ENCODE measurements at regions not wholly inside any gene's neighbourhood (a gene's known extent, or its start where the extent isn't known, plus 50 kb on each side); places are given as distances from the start of the nearest gene placed in this dataset.

DNA sequence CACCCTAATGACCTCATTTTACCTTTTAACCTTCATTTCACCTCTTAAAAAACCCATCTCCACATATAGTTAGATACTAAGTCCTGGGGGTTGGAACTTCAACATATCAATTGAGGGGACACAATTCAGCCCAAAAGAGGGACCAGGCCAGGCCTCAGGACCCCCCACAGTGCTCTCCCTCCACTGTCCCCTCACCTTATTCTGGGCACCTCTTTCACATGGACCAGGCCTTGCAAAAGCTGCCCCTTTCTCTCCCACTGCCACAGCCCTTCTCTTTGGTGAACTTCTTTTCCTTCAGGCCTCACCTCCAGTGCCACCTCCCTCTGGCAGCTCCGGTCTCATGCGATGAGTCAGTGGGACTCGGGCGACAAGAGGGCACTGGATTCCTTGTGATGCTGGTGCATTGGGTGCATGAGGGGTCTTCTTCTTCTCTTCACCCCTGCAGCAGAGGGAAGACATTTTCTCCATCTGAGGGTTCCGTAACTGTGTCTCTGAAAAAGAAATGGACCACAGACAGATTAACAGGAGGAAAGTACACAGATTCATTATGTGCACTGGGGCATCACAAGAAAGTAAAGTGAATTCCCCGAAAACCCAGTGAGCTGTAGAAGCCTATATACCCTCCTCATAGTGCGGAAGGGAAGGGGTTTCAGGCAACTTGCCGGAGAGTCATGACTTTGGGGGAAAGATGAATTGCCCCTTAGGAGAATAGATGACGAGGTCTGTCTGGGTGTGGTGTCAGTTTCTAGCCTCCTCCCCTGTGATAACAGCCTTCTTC is 288.7 kb upstream of the IGFBP3 start:
- WGBS, 3 donors: 90 to 91% (median 90%) methylated on average over 9 of the region's 9 CpGs
- no peak overlapping the region for H3K27ac ChIP-seq (ENCODE audit: low read depth, low read length)

DNA sequence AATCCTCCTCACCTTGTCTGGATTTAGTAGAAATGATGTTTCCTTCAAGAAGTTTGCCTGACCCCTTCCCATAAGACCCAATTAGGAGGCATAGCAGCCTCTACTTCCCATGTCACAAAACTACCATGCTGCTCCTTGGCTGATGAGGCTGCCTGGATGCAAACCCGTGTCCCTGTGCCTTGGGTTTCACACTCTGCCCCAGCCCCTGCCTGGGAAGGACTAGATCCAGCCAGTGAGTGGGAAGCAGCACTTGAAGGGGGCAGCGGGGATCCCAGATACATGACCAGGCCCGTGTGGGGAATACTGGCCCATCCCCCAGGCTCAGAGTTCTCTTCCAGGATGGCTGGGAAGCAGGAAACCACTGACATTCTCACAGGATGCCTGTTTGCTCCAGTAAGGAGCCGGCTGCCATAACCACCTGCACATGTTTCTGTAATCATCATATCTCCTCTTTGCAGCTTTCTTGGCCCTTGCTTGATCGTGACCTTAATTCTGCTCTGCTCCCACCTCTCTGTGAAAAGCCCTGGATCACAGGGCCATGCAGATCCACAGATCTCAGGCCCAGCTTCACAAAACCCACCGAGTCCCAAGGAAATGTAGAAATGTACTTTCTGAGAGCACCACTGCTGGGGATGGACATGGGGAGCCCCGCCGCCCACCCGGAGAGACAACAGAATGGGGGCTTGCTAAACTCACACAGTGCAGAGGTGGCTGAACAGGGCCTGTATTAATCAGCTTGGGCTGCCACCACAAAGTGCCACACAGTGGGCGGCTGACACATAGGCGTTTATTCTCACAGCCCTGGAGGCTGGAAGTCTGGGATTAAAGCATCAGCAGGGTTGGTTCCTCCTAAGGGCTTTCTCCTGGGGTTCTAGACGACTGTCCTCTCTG is 287.8 kb upstream of the IGFBP3 start:
- no peak overlapping the region for H3K27ac ChIP-seq (ENCODE audit: low read depth, low read length)
- WGBS, 3 donors: 65 to 70% (median 68%) methylated on average over 12 of the region's 12 CpGs

DNA sequence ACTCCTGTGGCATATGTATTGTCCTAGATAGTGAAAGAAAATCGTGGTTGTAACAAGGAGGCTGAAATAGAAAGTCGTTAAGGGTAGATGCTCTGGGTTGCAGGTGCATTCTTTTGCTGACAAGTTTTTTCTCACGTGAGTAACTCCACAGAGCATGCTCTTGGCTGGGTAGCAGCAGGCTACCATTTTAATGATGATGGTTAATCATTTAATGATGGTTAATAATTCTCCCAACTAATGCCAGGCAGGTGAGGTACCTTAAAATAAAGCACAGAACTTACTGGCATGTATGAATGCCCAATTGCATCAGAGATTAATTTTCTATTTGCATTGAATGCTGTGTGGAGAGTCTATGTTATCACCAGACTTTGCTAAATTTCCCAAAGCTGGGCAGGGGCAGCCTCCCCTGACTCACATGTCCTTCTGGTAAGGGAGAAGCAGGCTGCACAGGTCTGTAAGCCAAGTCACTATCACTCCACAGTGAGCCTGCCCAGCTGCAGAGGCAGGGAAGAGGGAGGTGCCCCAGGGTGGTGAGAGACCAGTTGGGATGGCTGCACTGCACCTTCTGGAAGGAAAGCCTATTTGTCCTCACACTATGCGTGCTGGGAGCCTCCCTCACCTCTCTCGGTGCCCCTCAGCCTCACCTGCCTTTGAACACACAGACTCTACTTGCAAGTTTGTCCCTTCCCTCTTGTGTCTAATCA is 287.0 kb upstream of the IGFBP3 start:
- WGBS, 3 donors: 33 to 80% (median 74%) methylated on average over 5 of the region's 5 CpGs
- no peak overlapping the region for H3K27ac ChIP-seq (ENCODE audit: low read depth, low read length)

DNA sequence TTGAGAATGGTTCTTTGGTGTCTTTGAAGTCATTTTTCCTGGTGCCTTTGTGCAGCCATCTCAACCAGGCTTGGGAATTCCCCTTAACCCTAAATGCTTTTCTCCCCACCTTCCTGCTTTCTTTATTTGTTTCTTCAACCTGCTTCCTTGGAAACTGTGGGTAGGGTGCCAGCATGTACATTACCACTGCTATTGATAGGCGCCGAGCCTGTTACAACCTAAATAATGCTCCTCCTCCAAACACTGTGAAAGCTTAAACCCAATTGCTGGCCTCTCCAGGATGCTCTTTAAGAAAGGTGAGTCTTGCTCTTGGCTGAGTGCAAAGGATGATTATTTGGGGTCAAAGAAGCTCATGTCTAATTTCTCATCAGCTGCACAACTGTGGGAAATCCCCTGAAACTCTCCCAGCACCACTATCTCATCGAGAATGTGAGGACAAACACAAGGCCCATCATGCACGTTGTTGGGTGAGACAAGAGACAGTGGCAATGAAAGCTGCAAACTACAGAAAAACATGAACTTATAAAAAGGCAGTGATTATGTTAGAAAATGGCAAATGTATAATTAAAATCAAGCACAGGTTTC is 285.5 kb upstream of the IGFBP3 start:
- no peak overlapping the region for H3K27ac ChIP-seq (ENCODE audit: low read depth, low read length)
- WGBS, 3 donors: 67 to 75% (median 73%) methylated on average over 4 of the region's 4 CpGs

DNA sequence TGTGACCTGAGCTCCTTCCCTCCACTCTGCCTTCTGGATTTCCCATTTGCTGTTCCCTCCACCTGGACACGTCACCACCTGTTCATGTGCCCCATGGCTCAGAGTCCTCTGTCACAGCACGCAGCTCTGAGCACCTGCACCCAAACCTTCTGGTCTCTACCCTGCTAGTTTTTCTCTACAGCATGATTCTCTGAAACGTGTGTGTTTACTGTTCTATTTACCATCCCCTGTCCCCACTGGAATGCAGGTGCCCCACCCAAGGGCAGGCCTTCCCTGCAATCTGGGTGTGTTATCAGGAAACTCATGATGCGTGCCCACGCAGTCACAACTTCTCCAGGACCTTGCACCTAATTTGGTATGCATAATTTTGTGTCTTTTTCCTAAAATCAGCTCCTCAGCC is 284.4 kb upstream of the IGFBP3 start:
- WGBS, 3 donors: 74 to 84% (median 79%) methylated on average over 5 of the region's 5 CpGs

DNA sequence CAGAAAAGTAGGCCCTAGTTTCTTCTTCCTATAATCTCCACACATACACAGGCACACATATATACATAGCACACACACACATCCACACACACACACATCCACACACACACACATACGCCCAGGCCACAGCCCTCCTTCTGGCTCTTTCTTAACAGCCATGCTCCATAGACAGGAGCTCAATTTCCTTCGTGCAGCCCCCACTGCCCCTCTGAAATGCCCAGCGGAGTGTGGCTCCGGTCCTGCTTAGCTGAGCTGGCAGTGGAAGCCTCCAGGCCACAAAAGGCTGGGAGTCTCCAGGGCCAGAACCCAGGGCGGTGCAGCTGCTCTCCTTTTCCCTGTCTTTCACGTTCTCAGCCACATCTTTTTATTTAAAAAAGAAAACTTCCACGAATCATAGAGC is 282.9 kb upstream of the IGFBP3 start:
- 86 to 93% (median 92%) methylated on average over 7 of the region's 7 CpGs for WGBS, 3 donors

More for the DNA sequence above, 284.4 kb upstream of the IGFBP3 start:
- H3K27ac ChIP-seq (ENCODE audit: low read depth, low read length): no peak overlapping the region

DNA sequence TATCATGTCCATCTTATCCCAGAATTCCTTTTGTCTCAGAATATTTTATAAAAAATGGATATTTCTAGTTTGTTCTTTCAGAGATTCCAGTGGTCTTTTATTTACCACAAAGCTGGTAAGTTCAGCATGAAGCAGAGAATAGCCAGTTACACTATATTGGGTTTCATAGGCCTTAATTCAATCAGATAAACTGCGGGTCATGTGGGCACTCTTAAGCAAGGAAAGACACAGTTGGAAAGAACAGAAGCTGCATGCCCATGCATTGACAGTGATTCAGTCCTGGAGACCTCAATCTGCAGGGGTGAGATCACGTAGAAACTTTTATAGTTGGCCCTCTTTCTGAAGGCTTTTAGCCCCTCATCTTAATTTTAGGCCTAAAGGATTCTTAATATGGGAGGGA is 281.3 kb upstream of the IGFBP3 start:
- WGBS, 3 donors: 88 to 91% (median 88%) methylated on average over 2 of the region's 2 CpGs
- no peak overlapping the region for H3K27ac ChIP-seq (ENCODE audit: low read depth, low read length)

More for the DNA sequence above, 282.9 kb upstream of the IGFBP3 start:
- no peak overlapping the region for H3K27ac ChIP-seq (ENCODE audit: low read depth, low read length)

DNA sequence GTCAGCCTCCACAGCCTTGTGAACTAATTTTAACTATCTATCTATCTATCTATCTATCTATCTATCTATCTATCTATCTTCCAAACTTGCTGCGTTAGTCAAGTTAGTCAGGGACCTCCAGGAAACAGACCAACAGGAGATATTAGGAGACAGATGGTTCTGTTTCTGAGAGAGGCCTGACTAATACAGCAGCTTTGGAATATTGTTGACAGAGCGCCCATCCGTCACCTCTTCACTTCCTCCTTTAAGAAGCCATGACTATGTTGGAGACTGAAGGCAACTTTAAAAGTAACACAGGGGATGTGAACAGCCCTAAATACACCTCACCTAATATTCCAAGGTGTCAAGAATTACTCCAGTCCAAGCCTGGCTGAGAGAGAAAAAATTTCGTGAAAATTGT is 280.9 kb upstream of the IGFBP3 start:
- H3K27ac ChIP-seq (ENCODE audit: low read depth, low read length): no peak overlapping the region
- 88 to 92% (median 91%) methylated on average over 4 of the region's 4 CpGs for WGBS, 3 donors

DNA sequence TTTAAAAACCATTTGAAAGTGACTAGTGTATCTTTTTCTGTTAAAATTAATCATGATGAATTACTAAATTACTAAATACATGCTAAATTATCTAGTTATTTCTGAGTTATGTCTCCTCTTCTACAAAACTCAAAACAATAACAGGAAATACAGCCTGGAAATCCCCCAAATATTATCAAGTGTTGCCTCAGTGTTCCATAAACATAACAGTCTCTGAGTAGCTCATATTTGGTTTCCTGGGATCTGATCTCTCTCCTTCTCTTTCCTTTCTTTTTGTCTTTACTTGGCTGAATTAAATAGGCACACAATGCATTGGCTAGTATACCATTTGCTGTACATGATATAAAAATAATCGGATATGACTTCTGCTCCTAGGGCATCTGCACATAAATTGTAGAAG is 277.6 kb upstream of the IGFBP3 start:
- no peak overlapping the region for H3K27ac ChIP-seq (ENCODE audit: low read depth, low read length)
- 76 to 86% (median 86%) methylated on average over 1 of the region's 1 CpG for WGBS, 3 donors

DNA sequence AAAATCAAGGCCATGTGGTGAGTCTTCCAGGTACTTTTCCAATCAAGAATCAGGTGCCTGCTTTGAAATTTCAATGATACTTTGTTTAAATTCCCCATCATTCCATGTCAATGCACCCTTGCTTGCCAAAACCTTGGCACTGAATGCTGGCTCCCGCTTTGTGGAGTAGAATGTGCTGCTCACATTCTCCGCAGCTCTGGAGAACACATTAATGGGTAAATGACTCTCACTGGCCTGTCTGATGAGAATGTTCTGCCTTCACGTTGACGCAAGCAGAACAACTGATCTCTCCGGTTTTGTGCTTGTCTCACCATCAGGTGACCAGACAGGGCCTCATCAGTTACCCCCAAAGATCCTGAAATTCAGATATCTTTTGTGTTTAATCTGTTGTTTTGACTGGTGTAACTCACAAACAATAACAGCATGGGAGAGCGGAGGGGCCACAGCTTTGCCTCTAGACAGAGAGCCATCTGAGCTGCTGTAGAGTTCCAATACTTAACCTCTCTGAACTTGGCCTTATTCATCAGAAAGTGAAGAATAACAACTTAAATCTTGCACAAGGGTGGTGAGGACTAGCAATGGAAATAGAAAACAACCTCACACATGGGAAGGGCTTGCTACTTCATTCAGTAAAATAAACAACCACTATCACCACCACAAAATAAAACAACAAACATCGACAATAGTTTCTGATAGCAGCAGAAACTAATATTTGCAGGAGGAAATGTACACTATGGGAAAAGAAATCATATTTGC is 276.9 kb upstream of the IGFBP3 start:
- no peak overlapping the region for H3K27ac ChIP-seq (ENCODE audit: low read depth, low read length)
- WGBS, 3 donors: 83 to 89% (median 84%) methylated on average over 7 of the region's 7 CpGs

DNA sequence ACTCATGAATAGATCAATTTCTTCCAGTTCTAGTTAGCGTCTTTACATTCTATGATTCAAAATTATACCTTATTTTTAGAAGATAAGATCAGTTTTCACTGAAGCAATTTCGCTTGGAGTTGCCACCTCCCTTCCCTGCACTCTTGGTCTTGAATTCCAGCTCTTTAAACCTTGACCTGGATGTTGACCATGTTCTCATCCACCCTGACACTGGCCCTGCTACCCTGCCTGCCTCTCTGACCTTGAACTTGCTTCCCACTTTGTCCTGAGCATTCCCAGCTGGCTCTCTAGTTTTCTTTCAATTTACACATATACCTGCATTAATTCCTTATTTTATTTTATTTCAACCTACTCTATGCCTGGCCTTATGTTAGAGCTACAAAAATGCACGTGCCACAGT is 274.9 kb upstream of the IGFBP3 start:
- WGBS, 3 donors: 80 to 92% (median 90%) methylated on average over 3 of the region's 3 CpGs
- no peak overlapping the region for H3K27ac ChIP-seq (ENCODE audit: low read depth, low read length)

DNA sequence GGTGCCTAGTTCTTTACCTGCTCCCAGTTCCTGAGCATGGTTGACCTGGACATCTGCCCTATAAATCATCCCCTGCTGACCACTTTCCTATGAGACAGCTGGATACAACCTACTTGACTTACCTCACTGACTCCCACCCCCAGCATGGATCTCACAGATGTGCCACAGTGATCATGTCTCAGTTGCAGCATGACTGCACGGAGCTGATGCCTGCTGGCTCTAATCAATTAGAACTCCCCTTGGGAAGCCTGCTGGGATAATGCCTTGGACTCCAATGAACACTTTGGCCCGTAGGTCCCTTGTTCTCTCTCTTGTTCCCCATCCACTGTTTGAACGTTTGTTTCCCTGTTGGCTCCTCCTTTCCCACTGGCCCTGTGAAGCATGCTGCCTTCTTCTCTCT is 271.2 kb upstream of the IGFBP3 start:
- no peak overlapping the region for H3K27ac ChIP-seq (ENCODE audit: low read depth, low read length)
- 71 to 73% (median 72%) methylated on average over 3 of the region's 3 CpGs for WGBS, 3 donors

DNA sequence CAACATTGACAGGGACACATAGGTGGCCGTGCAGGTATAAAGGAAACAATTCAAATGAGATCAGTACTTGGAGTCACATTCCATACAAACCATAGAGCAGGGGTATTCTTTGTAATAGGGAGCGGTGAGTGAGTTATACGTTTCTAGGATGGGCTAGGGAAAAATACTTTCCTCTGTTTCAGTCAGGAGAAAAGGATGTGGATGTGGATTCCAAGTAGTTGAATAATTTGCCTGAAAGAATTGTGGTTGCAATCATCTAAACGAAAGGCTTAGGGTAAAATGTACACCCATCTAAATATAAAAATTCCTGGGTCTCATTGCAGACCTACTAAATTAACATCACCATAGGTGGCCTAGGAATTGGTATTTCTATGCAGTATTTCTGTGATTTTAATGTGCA is 270.7 kb upstream of the IGFBP3 start:
- H3K27ac ChIP-seq (ENCODE audit: low read depth, low read length): no peak overlapping the region
- 73 to 92% (median 90%) methylated on average over 4 of the region's 4 CpGs for WGBS, 3 donors

DNA sequence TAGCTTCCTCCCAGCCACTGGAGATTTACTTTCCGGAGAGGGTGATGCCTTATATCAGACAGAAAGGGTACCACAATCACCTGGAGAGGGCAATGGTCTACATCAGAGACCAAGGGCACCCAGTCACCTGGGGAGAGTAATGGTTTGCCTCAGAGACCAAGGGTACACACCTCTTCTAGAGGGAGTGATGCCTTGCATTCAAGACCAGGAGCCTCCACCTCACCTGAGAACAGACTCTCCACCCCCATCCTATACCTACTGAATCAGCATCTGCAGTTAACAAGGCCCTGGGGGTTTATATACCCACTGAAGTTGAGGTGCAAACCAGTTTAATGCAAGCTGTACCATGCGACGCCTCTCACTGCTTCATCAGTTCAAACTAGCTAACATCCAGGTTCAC is 270.2 kb upstream of the IGFBP3 start:
- WGBS, 3 donors: 87 to 98% (median 96%) methylated on average over 3 of the region's 3 CpGs
- no peak overlapping the region for H3K27ac ChIP-seq (ENCODE audit: low read depth, low read length)

DNA sequence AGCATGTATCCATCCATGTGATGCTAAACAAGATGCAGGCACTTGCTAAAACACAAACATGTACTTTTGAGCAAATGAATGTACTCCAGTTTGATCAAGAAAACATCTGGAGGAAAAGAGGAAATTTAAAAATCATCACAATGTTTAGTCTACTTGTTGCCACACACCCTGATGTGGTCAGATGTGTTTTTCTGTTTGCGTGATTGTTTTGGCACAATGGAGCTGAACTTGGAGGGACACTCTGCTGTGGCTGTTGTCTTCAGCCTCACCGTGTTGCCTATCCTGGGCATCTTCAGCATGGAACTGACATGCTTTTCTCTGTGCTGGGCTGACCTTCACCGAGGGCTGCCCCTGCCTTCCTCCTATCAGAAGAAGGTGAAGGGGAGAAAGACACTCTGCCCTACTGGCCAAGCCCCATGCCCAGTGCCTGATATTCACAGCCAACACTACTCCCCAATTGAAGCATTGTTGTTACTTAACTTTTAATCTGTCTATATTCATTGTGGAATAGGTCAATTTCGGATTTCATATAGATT is 268.3 kb upstream of the IGFBP3 start:
- 76 to 83% (median 79%) methylated on average over 4 of the region's 4 CpGs for WGBS, 3 donors
- H3K27ac ChIP-seq (ENCODE audit: low read depth, low read length): no peak overlapping the region

DNA sequence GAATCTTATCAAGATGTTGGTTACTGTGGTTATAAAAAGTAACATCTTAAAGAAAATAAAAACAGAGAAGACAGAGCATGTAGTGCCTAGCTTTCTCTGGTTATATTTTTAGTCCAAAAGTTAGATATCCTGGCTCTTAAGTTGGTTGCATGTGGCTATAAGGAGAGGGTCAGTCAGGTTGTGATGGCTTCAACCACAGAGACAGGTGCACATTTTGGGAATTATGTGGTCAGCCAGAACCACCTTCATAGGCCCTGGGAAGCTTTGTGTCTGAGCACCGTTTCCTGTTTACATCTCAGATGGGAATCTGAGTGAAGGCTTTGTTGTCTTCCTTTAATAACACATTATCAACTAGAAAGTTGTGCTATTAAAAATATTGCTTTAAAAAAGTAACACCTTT is 265.1 kb upstream of the IGFBP3 start:
- WGBS, 3 donors: 86 to 89% (median 88%) methylated on average over 1 of the region's 1 CpG
- no peak overlapping the region for H3K27ac ChIP-seq (ENCODE audit: low read depth, low read length)

DNA sequence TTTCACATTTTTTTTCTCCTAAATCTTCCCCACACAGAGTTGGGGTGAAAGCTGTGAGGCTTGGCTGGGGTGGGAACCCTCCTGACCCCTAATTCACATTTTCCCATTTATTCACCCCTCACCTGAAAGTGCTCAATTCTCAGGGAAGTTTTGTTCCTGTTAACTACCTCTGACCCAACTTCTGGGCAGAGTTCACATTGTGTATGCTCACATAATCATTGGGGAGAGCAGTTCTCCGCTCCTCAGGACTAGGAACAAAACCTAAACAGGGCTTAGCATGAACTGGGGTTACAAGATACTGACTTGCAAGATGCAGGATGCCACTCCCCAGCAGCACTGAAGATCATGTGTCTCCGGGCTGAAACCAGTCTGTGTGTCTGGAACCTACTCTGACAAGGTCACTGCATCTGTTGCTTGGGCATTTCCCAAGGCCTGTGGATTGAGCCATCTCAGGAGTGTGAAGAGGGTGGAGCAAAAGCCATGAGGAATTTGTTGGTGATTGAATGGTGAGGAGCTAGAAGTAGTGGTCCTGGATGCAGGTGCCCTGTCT is 258.1 kb upstream of the IGFBP3 start:
- 72 to 74% (median 72%) methylated on average over 2 of the region's 2 CpGs for WGBS, 3 donors
- no peak overlapping the region for H3K27ac ChIP-seq (ENCODE audit: low read depth, low read length)

DNA sequence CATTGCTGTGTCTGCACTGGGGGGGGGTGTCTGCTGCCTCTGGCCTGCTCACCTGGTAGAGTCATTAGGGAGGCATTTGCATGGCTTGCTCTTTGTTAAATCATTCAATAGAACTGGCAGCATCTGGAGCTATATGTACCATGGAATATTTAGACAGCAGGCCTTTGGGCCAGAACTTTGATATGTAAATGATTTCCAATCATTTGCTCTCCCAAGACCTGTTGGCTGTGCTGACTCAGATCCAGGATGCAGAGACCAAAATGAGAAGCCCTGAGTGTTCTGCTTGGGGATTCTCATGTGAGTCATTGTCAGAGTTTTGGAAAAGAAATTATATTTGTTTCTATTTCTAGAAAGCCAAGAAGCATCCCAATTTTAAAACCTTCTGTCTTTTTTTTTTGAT is 257.6 kb upstream of the IGFBP3 start:
- H3K27ac ChIP-seq (ENCODE audit: low read depth, low read length): no peak overlapping the region

All from adipose tissue (tissue), 3 donors.